Fibroblast of lung (primary cell): ENCODE measurements at regions not wholly inside any gene's neighbourhood (a gene's known extent, or its start where the extent isn't known, plus 50 kb on each side); places are given as distances from the start of the nearest gene placed in this dataset.

ENCODE experiments used
- CTCF ChIP-seq, 2 donors: IDR thresholded peaks in 1 of 2; conservative IDR thresholded peaks in 1 of 2; 1 replicate in 1 of 2; 2 replicates in 1 of 2; pipeline ENCODE4 v1.5.1; 2011 to 2012; ENCODE audit warnings: low read length in 2 of 2, control low read depth in 1 of 2, inconsistent platforms in 1 of 2, low read depth in 1 of 2, mild to moderate bottlenecking in 1 of 2
- EZH2 ChIP-seq: IDR thresholded peaks from 2 replicates; pipeline ENCODE4 v1.5.1; 2012; ENCODE audit warnings: low read length, control low read depth, mild to moderate bottlenecking; ENCODE audit errors: missing control alignments

- no peak for TF ChIP-seq CTCF (conservative IDR thresholded peaks at IDR 0.05 in 1 of 2, IDR thresholded peaks at IDR 0.05 in 1 of 2; ENCODE audit: low read depth in 1 of 2, low read length in 2 of 2)
- no peak for TF ChIP-seq EZH2
These were observed 339.9 kb upstream of the SPRY2 start for GRCh38 chr13:80680786-80681366.
